Fibroblast of lung (primary cell): ENCODE measurements at regions not wholly inside any gene's neighbourhood (a gene's known extent, or its start where the extent isn't known, plus 50 kb on each side); places are given as distances from the start of the nearest gene placed in this dataset.

Experiments
- DNase-seq, 2 donors: peaks; one replicate each; pipeline versions ENCODE4 v3.0.0 to v3.0.0-alpha.2; 2010; ENCODE audit warnings: low read depth in 2 of 2
- H2AFZ ChIP-seq: 2 replicates; pipeline ENCODE4 v1.5.1; 2012; ENCODE audit warnings: low read length, control low read depth, inconsistent platforms
- H3K27ac ChIP-seq: 2 replicates; pipeline ENCODE4 v1.5.1; 2011; ENCODE audit warnings: low read length, control low read depth; ENCODE audit not compliant: insufficient read depth
- H3K27me3 ChIP-seq: 2 replicates; pipeline ENCODE4 v1.5.1; 2011; ENCODE audit warnings: mild to moderate bottlenecking, low read length; ENCODE audit not compliant: control insufficient read depth, insufficient read depth
- H3K36me3 ChIP-seq: 2 replicates; pipeline ENCODE4 v1.5.1; 2011; ENCODE audit warnings: low read length; ENCODE audit not compliant: control insufficient read depth, insufficient read depth
- H3K4me1 ChIP-seq: 2 replicates; pipeline ENCODE4 v1.5.1; 2011; ENCODE audit warnings: low read length; ENCODE audit not compliant: control insufficient read depth, insufficient read depth; ENCODE audit errors: extremely low read depth
- H3K4me2 ChIP-seq: 2 replicates; pipeline ENCODE4 v1.5.1; 2011; ENCODE audit warnings: low read length, control low read depth; ENCODE audit not compliant: insufficient read depth; ENCODE audit errors: extremely low read depth
- H3K4me3 ChIP-seq, 4 experiments: fragments of 200-600 bp in 1 of 4; sonication (generic) in 1 of 4; replicated peaks in 1 of 4; 2 replicates each; pipeline ENCODE4 v1.5.1; 2011 to 2016; ENCODE audit warnings: low read length in 4 of 4, low read depth in 3 of 4, mild to moderate bottlenecking in 3 of 4, control low read depth in 2 of 4, inconsistent platforms in 1 of 4, mixed read lengths in 1 of 4; ENCODE audit not compliant: insufficient read depth in 1 of 4; ENCODE audit errors: control extremely low read depth in 1 of 4
- H3K79me2 ChIP-seq: 2 replicates; pipeline ENCODE4 v1.5.1; 2012; ENCODE audit warnings: mild to moderate bottlenecking, low read length, inconsistent platforms; ENCODE audit not compliant: control insufficient read depth, insufficient read depth
- H3K9ac ChIP-seq: 2 replicates; pipeline ENCODE4 v1.5.1; 2011; ENCODE audit warnings: mild to moderate bottlenecking, low read length, control low read depth; ENCODE audit not compliant: insufficient read depth
- H3K9me3 ChIP-seq: 2 replicates; pipeline ENCODE4 v1.5.1; 2012; ENCODE audit warnings: low read depth, low read length; ENCODE audit not compliant: control insufficient read depth, insufficient read depth
- H4K20me1 ChIP-seq: 2 replicates; pipeline ENCODE4 v1.5.1; 2011; ENCODE audit warnings: low read length; ENCODE audit not compliant: control insufficient read depth, insufficient read depth; ENCODE audit errors: extremely low read depth
- CTCF ChIP-seq, 2 donors: IDR thresholded peaks in 1 of 2; conservative IDR thresholded peaks in 1 of 2; 1 replicate in 1 of 2; 2 replicates in 1 of 2; pipeline ENCODE4 v1.5.1; 2011 to 2012; ENCODE audit warnings: low read length in 2 of 2, control low read depth in 1 of 2, inconsistent platforms in 1 of 2, low read depth in 1 of 2, mild to moderate bottlenecking in 1 of 2
- EZH2 ChIP-seq: IDR thresholded peaks from 2 replicates; pipeline ENCODE4 v1.5.1; 2012; ENCODE audit warnings: low read length, control low read depth, mild to moderate bottlenecking; ENCODE audit errors: missing control alignments

- Histone ChIP-seq H3K27ac (peak overlapping the region; percentile 34), H3K4me2 (peak overlapping the region; percentile 8), H3K36me3 (no peaks in the 10 kb centered on the region), H3K9me3 (no peaks in the 10 kb centered on the region), H3K27me3 (no peaks in the 10 kb centered on the region), H4K20me1 (no peaks in the 10 kb centered on the region), H3K4me3 (no peak overlapping the region), H3K4me1 (peaks cover 7% of the 10 kb centered on the region), H3K79me2 (peaks cover 74% of the 10 kb centered on the region), H3K9ac (no peak overlapping the region), H2AFZ (no peak overlapping the region)
- TF ChIP-seq EZH2: no peak
- no peak for TF ChIP-seq CTCF (conservative IDR thresholded peaks at IDR 0.05 in 1 of 2, IDR thresholded peaks at IDR 0.05 in 1 of 2; ENCODE audit: low read depth in 1 of 2, low read length in 2 of 2)
- peak in 1 of 2 donors; percentile 77 for DNase-seq
These were observed 588.3 kb upstream of the DIPK2B start for GRCh38 chrX:45788941-45789348.

- Histone ChIP-seq H3K4me2 (no peak overlapping the region), H3K36me3 (no peaks in the 10 kb centered on the region), H3K27me3 (no peaks in the 10 kb centered on the region), H2AFZ (no peak overlapping the region), H3K9ac (no peak overlapping the region), H3K79me2 (peaks cover 74% of the 10 kb centered on the region), H3K9me3 (no peaks in the 10 kb centered on the region), H3K27ac (peak overlapping the region; percentile 34), H4K20me1 (no peaks in the 10 kb centered on the region), H3K4me3 (no peak overlapping the region), H3K4me1 (peaks cover 8% of the 10 kb centered on the region)
- TF ChIP-seq CTCF (conservative IDR thresholded peaks at IDR 0.05 in 1 of 2, IDR thresholded peaks at IDR 0.05 in 1 of 2; ENCODE audit: low read depth in 1 of 2, low read length in 2 of 2): no peak
- TF ChIP-seq EZH2: no peak
- DNase-seq: peak in 1 of 2 donors; percentile 76
These were observed 587.6 kb upstream of the DIPK2B start for GRCh38 chrX:45788315-45788714.

- TF ChIP-seq EZH2 (no peak), CTCF (conservative IDR thresholded peaks at IDR 0.05 in 1 of 2, IDR thresholded peaks at IDR 0.05 in 1 of 2; ENCODE audit: low read depth in 1 of 2, low read length in 2 of 2) (no peak)
- Histone ChIP-seq H3K4me3 (no peak overlapping the region), H3K27ac (no peak overlapping the region), H3K36me3 (no peaks in the 10 kb centered on the region), H3K9me3 (no peaks in the 10 kb centered on the region), H3K9ac (no peak overlapping the region), H3K4me1 (peaks cover 9% of the 10 kb centered on the region), H3K4me2 (no peak overlapping the region), H3K27me3 (no peaks in the 10 kb centered on the region), H2AFZ (no peak overlapping the region), H3K79me2 (peaks cover 75% of the 10 kb centered on the region), H4K20me1 (no peaks in the 10 kb centered on the region)
- DNase-seq: no peak
These were observed 583.9 kb upstream of the DIPK2B start for GRCh38 chrX:45784590-45784989.
